ENCODE measurements at regions not wholly inside any gene's neighbourhood (a gene's known extent, or its start where the extent isn't known, plus 50 kb on each side); places are given as distances from the start of the nearest gene placed in this dataset.

- H3K4me3 ChIP-seq (ENCODE audit: low read depth, low read length), result no peak overlapping the region
- no peak for DNase-seq (ENCODE audit: low read depth)
- no peak for TF ChIP-seq CTCF (IDR thresholded peaks at IDR 0.05; ENCODE audit: insufficient read depth, low read depth, low read length)
Observed at GRCh38 chr3:157948605-157949383, 157.4 kb downstream of the SHOX2 start.

GRCh38 chr3:157939166-157939565 lies 167.1 kb downstream of the SHOX2 start:
- no peak for DNase-seq (ENCODE audit: low read depth)
- TF ChIP-seq CTCF (IDR thresholded peaks at IDR 0.05; ENCODE audit: insufficient read depth, low read depth, low read length), result no peak
- H3K4me3 ChIP-seq (ENCODE audit: low read depth, low read length), result no peak overlapping the region

- no peak for TF ChIP-seq CTCF (IDR thresholded peaks at IDR 0.05; ENCODE audit: insufficient read depth, low read depth, low read length)
- no peak overlapping the region for H3K4me3 ChIP-seq (ENCODE audit: low read depth, low read length)
- no peak for DNase-seq (ENCODE audit: low read depth)
Observed at GRCh38 chr3:157938154-157938779, 168.0 kb downstream of the SHOX2 start.

GRCh38 chr3:157931517-157931916 lies 174.7 kb downstream of the SHOX2 start:
- H3K4me3 ChIP-seq (ENCODE audit: low read depth, low read length), result no peak overlapping the region
- DNase-seq (ENCODE audit: low read depth), result no peak
- no peak for TF ChIP-seq CTCF (IDR thresholded peaks at IDR 0.05; ENCODE audit: insufficient read depth, low read depth, low read length)

- H3K4me3 ChIP-seq (ENCODE audit: low read depth, low read length), result no peak overlapping the region
- no peak for TF ChIP-seq CTCF (IDR thresholded peaks at IDR 0.05; ENCODE audit: insufficient read depth, low read depth, low read length)
- DNase-seq (ENCODE audit: low read depth), result no peak
Observed at GRCh38 chr3:157930000-157930780, 176.0 kb downstream of the SHOX2 start.

- no peak for DNase-seq (ENCODE audit: low read depth)
- no peak overlapping the region for H3K4me3 ChIP-seq (ENCODE audit: low read depth, low read length)
- no peak for TF ChIP-seq CTCF (IDR thresholded peaks at IDR 0.05; ENCODE audit: insufficient read depth, low read depth, low read length)
Observed at GRCh38 chr3:157926822-157927221, 179.4 kb downstream of the SHOX2 start.

All from fibroblast of villous mesenchyme (primary cell).